T-helper 2 cell (primary cell): ENCODE measurements at regions not wholly inside any gene's neighbourhood (a gene's known extent, or its start where the extent isn't known, plus 50 kb on each side); places are given as distances from the start of the nearest gene placed in this dataset.
A peak's percentile ranks its signal among the peaks of the same experiment; 100 is the strongest.
"Not testable (repeated sequence)": the region's sequence is repeated elsewhere in the genome, so short reads cannot be mapped to it uniquely, and the experiment has no call there.

Source experiments
- DNase-seq, 5 experiments: peaks; one replicate each; pipeline versions ENCODE4 v3.0.0 to v3.0.0-alpha.2; 2012 to 2022

DNA sequence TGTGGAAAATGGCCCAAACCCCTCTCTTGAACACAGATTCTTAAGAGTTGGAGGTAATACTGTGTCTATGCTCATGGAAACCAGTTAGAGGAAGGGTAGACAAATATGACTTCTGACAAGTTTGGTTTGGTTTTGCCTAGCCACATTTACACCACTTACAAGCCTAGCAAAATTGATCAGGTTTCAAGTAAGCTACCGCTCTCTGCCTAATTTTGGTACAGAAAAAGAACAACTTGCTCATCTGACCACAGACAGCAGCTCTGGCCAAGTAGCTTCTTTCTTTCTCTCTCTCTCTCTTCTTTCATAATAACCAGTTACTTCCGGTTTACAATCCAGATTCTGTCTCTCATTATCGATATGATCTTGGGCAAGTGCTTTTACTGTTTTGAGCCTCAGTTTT is 260.0 kb downstream of the GLUD2 start:
- peak in 1 of 5 experiments; percentile 89 for DNase-seq

GRCh38 chrX:121308276-121308805 is 260.9 kb downstream of the GLUD2 start:
- DNase-seq = peak in 2 of 5 experiments; percentile 41 to 94

DNA sequence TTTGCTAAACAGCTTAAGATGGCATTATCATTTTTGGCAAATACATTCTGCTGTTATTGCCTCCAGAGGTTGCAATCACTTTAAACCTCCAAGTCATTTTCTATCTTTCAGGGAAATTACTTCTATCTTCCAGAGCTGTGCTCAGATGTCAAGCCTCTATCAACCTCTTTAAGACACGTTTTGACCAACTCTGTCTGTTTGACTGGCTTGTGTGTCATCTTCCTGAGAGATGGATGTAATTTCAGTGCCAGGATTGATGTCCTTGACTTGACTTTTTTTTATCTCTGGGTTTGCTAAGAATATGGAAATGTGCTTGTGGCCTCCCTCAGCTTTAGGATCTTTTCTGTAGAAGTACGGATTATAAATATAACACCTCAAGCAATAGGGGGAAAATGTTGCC is 263.4 kb downstream of the GLUD2 start:
- no peak for DNase-seq

- no peak for DNase-seq
Observed at GRCh38 chrX:121320441-121320840, 273.0 kb downstream of the GLUD2 start.

GRCh38 chrX:121322159-121322558 is 274.7 kb downstream of the GLUD2 start:
- DNase-seq = no peak

- no peak for DNase-seq
Observed at GRCh38 chrX:121323337-121323736, 275.9 kb downstream of the GLUD2 start.

DNA sequence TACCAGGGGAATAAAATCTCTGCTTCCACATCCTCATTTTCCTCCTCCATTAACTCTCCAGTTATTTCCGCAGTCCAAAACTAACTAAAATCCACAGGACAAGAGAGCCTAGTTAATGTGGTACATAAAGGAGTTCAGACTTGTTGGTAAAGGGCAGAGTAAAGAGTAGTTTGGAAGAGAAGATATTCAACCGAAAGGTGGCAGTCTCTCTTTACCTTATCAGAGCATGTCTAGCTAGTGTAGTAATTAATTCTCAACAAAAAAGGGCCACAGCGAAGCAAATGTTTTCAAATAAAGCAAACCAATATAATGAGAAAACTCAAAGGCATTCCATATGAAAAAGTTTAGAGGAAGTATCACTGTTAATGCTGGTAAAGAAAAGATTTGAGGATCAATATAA is 286.5 kb downstream of the GLUD2 start:
- no peak for DNase-seq

DNA sequence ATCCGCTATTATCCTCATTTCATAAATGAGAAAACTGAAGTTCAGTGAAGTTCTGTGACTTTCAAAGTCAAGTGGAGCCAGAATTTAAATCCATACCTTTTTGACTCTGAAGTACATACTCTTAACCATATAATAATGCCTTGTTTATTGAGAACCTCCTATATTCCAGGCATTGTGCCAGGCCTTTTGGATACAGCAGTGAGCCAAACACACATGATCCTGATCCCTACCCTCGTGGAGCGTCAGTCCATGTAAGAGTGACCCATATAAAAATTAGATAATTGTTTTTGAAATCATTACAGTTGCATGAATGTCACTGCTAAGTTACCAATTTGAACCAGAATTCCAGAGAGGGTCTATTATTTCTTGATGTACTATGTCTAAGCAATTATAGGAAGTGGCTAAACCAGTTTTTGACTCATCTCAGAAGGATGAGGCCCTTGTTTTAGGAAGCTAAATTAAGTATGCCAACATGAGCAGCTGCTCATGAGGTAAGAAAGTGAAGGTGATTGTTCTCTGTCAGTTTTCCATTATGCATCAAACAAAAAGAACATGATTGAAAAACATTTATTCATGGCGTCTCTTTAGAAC is 289.5 kb downstream of the GLUD2 start:
- DNase-seq = no peak

GRCh38 chrX:121337816-121338215 is 290.4 kb downstream of the GLUD2 start:
- no peak for DNase-seq

- DNase-seq = peak in 1 of 5 experiments; percentile 46
Observed at GRCh38 chrX:121349263-121349662, 301.9 kb downstream of the GLUD2 start.

DNA sequence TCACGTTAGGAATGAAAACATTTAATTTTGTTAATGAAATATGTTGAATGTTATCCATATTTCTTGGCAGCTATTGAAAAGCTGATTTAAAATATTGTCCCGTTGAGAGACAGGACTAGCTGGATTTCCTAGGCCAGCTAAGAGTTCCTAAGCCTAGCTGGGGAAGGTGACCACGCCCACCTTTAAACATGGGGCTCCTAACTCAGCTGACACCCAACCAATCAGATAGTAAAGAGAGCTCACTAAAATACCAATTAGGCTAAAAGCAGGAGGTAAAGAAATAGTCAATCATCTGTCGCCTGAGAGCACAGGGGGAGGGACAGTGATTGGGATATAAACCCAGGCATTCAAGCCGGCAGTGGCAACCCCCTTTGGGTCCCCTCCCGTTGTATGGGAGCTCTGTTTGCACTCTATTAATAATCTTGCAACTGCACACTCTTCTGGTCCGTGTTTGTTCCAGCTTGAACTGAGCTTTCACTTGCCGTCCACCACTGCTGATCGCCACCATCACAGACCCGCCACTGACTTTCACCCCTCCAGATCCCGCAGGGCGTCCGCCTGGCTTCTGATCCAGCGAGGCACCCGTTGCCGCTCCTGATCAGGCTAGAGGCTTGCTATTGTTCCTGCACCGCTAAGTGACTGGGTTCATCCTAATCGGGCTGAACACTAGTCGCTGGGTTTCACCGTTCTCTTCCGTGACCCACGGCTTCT is 308.9 kb downstream of the GLUD2 start:
- no peak for DNase-seq

DNA sequence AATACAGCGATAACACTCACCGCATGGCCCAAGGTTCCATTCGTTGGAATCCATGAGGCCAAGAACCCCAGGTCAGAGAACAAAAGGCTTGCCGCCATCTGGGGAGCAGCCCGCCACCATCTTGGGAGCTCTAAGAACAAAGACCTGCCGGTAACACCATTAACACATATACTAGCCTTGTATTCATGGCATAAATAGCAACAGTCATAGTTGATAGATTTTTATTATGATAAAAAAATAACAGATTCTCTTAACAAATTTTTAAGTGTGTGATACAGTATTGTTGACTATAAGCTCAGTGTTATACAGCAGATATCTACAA is 309.4 kb downstream of the GLUD2 start:
- DNase-seq = no peak

- DNase-seq = no peak
Observed at GRCh38 chrX:121360280-121360679, 312.9 kb downstream of the GLUD2 start.

DNA sequence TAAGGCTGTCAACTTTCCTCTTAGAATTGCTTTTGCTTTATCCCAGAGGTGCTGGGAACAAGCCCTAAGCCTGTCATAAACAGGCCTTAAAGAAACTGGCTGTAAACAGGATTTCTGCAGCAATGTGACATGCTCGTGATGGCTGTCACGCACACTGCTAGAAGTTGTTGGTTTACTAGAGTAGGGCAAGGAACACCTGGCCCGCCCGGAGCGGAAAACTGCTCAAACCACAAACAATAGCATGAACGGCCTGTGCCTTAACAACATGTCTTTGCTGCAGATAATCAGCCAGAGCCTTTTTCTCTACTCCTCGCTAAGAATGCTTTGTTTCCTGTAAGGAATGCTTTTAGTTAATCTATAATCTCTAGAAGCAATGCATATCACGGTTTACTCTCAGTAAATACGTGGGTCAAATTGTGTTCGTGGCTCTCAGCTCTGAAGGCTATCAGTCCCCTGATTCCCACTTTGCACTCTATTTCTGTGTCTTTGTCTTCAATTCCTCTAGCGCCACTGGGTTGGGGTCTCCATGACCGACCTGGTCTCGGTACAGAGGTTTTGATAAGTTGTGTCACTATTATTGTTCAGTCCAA is 318.3 kb downstream of the GLUD2 start:
- peak in 1 of 5 experiments; percentile 32 for DNase-seq

DNA sequence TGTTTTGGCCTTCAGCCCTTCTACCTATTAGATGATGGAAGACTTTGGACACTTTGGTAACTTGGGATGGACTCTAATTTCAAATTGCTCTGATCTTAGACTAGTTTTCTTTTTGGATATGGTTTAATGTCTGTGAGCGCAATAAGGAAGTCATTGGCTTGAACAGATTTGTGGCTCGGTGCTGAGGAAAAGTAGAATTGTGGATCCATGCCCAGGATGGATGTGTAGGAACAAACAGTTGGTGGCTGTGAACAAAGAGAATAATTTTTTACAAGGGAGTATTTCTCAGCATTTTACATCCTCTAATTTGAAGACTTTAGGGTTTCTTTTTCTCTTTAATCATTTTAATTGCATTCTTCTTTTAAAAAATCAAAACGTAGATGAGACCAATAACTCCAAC is 327.1 kb downstream of the GLUD2 start:
- no peak for DNase-seq

- not testable (repeated sequence) for DNase-seq
Observed at GRCh38 chrX:121381915-121382314, 334.5 kb downstream of the GLUD2 start.

GRCh38 chrX:121389976-121390714 is 342.7 kb downstream of the GLUD2 start:
- no peak for DNase-seq

- DNase-seq = no peak
Observed at GRCh38 chrX:121405826-121406225, 358.4 kb downstream of the GLUD2 start.

- no peak for DNase-seq
Observed at GRCh38 chrX:121407627-121408026, 360.2 kb downstream of the GLUD2 start.

DNA sequence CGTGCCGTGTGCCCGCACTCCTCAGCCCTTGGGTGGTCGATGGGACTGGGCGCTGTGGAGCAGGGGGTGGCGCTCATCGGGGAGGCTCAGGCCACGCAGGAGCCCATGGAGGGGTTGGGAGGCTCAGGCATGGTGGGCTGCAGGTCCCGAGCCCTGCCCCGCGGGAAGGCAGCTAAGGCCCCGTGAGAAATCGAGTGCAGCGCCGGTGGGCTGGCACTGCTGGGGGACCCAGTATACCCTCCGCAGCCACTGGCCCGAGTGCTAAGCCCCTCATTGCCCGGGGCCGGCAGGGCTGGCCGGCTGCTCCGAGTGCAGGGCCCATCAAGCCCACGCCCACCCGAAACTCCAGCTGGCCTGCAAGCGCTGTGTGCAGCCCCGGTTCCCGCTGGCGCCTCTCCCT is 384.1 kb downstream of the GLUD2 start:
- DNase-seq = not testable (repeated sequence)

DNA sequence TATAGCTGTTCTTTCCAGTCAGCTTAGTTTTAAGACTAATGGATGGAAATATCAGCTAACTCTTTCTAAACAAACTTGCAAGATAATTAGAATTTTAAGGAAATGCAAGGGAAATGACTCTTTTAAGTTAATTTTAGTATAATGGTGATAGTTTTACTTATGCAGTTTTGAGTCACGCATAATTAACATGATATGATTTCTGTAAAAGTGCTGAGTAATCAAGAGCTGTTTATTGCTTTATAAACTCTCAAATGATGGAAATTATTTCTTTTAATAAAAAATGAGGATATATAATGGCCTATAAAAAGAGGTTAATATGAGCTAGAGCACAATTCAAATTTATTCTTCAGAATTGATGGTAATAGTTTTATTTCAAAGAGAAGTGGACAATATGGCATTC is 385.9 kb downstream of the GLUD2 start:
- no peak for DNase-seq

GRCh38 chrX:121437666-121438065 is 390.3 kb downstream of the GLUD2 start:
- DNase-seq = not testable (repeated sequence)

GRCh38 chrX:121455890-121456289 is 408.5 kb downstream of the GLUD2 start:
- DNase-seq = no peak
